SHP77 (cell line): ENCODE measurements at regions not wholly inside any gene's neighbourhood (a gene's known extent, or its start where the extent isn't known, plus 50 kb on each side); places are given as distances from the start of the nearest gene placed in this dataset.

Experiments used
- DNase-seq, 2 experiments: peaks; one replicate each; lab custom pipeline; 2025; lab: John Stamatoyannopoulos, UW

GRCh38 chr1:2887941-2888855 is 86.7 kb upstream of the TTC34 start:
- DNase-seq, result no peak

- no peak for DNase-seq
Measured at GRCh38 chr1:2890221-2890850, 88.8 kb upstream of the TTC34 start.

- no peak for DNase-seq
Measured at GRCh38 chr1:2891923-2892448, 90.5 kb upstream of the TTC34 start.

DNA sequence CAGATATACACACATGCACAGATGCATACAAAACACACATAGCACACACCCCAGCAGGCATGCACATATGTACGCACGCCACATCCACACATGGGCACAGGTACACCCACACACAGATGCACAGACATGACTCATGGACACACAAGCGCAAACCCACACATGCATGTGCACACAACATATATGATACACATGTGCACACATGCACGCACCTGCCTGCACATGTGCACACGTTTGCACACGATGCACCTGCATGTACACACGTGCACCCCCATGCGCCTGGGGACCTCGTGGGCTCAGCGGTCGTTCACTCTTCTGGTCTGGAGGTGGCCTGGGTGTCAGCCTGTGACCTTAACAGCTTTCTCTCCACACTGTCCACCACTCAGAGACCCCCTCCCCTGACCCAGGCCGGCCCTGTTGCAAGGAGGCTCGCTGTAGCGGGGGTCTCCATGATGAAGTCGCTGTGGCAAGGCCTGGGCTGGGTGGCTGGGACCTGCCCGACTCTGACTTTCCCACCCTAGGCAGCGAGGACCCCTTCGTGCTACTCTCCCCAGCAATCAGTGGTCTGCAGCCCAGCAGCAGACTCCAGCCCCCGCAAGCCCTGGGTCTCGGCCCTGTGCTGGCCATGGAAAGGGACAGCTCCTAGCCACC is 92.1 kb upstream of the TTC34 start:
- DNase-seq, result no peak

DNA sequence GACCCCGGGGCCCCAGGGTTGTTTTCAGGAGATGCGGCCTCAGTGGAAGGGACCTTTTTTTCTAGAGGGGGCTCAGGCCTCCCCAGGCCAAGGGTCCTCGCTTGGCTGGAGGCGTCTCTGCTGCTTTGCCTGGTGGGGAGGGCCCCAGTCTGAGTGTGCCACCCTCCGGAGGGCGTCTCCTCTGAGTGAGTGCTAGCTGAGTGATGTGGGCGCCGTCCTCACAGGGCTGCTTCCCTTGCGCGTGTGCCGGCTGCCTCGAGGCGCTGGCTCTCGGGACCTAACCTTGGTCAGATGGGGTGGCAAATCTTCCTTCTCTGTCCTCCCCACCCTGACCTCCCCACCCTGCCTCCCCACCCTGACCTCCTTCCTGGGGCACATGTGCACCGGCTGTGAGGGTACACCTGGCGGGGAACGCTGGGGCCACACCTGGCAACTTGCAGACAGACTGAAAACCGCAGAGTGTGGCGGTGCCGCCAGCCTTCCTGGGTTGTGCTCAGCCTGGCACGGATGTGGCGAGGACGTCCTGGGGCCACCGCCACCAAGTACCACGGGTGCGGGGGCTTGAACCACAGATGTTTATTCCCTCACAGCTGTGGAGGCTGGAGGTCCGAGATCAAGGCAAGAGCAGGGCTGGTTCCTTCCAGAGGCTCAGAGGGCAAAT is 93.0 kb upstream of the TTC34 start:
- DNase-seq, result no peak

DNA sequence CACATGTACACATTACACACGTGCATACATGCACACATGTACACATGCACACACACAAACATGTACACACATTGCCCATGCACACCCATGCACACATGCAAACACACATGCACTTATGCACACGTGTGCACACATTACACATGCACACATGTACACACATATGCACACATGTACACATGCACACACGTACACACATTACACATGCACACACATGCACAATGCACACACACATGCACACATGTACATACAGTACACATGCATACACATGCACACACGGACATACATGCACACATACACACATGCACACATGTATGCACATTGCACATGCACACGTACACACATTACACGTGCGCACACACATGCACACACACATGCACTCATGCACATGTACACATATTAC is 95.3 kb upstream of the TTC34 start:
- DNase-seq, result no peak

GRCh38 chr1:2903226-2903625 is 101.7 kb upstream of the TTC34 start:
- no peak for DNase-seq

DNA sequence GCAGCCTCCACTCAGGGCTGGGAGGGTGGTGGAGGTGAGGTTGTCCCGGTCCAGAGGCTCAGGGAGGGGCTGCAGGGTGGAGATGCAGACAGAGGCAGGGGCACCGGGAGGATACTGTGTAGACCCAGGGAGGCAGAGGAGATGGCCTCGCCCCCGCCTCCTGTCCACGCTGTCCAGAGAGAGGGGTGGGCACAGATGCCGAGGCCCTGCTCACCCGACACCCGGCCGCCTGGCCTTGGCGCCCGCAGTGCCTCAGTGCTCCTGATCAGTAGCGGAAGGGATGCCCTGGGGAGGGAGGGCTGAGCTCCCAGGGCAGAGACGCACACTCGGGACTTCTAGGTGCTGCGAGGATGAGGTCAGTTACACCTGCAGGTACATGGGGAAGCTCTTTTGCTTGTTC is 102.7 kb upstream of the TTC34 start:
- no peak for DNase-seq

- DNase-seq, result no peak
Measured at GRCh38 chr1:2905356-2905755, 103.9 kb upstream of the TTC34 start.

GRCh38 chr1:2906085-2906484 is 104.6 kb upstream of the TTC34 start:
- DNase-seq, result no peak

DNA sequence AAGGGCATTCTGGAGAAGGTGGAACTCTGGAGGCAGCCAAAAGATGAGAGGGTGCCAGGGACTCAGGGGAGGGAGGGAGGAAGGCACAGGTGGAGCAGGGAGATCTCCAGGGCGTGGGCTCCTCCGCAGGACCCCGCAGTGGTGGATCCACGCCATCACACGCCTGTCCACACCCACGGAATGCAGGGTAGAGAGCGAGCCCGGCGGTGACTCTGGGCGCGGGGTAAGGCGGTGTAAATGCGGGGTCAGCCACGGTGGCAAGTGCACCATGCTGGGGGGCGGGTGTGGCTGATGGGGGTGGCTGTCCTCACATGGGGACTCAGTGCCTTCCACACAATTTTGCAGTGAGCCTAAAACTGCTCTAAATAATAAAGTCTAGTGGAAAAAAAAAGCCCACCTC is 105.1 kb upstream of the TTC34 start:
- no peak for DNase-seq

DNA sequence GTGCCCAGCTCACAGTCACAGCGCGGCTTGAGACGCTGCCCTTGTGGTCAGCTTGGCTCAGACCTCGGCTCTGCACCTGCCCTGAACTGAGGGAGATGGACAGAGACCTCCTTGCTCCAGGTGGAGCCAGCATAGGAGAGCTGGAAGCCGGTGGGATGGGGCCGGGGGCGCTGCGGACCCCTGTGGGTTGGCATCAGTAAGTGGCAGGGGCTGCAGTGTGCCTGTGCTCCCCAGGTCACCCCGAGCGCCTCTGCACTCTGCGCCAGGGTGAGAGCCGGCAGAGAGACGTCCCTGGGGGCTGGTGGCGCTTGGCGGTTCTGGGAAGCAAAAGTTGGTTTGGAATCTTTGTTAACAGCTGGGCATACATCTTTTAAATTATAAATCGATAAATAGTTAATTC is 105.6 kb upstream of the TTC34 start:
- DNase-seq, result no peak

- no peak for DNase-seq
Measured at GRCh38 chr1:2908081-2908480, 106.6 kb upstream of the TTC34 start.

- DNase-seq, result no peak
Measured at GRCh38 chr1:2908561-2908960, 107.1 kb upstream of the TTC34 start.

DNA sequence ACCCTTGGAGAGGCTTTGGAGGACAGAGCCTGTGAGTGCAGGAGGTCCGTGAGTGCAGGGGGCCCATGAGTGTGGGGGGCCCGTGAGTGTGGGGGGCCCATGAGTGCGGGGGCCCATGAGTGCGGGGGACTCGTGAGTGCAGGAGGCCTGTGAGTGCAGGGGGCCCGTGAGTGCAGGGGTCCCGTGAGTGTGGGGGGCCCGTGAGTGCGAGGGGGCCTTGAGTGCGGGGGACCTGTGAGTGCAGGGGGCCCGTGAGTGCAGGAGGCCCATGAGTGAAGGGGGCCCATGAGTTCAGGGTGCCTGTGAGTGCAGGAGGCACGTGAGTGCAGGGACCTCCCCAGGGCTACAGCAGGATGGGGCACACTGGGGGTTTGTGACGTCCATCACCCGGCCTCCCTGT is 108.3 kb upstream of the TTC34 start:
- DNase-seq, result no peak

GRCh38 chr1:2910211-2910610 is 108.7 kb upstream of the TTC34 start:
- no peak for DNase-seq

DNA sequence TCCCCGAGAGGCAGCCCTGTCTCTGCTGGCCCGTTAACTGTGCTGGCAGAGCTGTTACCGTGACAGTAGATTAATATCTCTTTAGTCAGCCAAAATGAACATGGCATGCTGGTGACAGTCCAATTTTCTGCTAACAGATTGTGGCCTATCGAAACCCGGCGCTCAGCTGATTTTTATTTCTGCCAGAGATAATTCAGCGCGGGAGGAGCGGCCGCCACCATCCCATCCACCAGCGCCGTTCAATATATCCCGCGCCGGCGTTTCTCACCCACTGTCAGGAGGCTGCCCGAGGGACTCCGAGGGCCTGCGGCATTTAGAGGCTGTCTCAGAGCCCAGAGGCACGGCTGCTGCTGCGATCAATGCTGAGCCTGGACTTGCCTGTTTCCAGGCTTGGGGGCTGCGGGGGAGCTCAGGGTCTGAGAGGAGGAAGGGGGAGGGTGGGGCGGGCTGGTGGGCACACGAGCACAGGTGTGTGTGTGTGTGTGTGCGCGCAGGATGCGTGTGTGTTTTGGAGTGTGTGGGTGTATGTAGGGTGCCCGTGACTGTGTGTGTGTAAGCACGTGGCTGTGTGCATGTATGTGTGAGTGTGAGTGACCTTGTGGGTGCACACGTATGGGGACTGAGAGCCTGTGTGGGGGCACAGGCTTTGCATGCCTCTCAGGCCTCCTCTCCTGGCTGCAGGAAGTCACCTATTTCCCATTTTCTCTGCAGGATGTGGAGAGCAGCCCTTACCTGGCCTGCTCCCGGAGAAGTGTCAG is 109.7 kb upstream of the ACTRT2 start:
- DNase-seq, result no peak

GRCh38 chr1:2912424-2913061 is 108.7 kb upstream of the ACTRT2 start:
- DNase-seq, result no peak

DNA sequence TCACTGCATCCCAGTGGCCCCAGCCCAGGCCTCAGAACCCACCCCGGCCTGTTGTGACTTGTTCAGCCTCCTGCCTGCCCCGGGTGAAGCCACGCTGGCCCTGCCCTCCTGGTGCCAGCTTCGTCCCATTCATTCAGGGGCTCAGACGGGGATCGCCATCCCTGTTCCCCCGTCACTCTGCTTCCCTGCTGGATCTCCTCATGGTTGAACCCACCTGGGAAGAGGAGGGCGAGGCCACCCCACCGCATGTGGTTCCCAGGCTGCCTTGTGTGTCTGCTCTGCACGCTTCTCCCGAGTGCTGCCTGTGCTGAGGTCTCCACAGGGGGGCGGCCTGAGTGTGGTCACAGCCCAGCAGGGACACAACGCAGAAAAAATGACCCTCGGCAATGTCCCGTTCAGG is 108.2 kb upstream of the ACTRT2 start:
- no peak for DNase-seq

- no peak for DNase-seq
Measured at GRCh38 chr1:2914702-2915101, 106.6 kb upstream of the ACTRT2 start.

DNA sequence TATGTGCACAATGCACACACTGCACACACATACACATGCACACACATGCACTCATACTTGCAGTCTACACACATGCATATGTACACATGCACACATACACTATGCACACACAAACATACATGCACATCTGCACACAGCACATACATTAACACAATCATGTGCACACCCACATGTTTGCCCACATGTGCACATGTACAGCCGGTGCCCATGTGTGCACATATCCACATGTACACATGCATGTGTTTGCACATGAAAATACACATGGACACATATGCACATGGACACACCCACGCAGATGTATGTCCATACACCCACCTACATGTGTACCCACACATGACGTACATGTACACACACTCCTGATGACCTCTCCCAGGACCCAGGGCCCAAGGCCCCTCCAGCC is 105.1 kb upstream of the ACTRT2 start:
- no peak for DNase-seq
